ENCODE measurements at regions not wholly inside any gene's neighbourhood (a gene's known extent, or its start where the extent isn't known, plus 50 kb on each side); places are given as distances from the start of the nearest gene placed in this dataset.

DNA sequence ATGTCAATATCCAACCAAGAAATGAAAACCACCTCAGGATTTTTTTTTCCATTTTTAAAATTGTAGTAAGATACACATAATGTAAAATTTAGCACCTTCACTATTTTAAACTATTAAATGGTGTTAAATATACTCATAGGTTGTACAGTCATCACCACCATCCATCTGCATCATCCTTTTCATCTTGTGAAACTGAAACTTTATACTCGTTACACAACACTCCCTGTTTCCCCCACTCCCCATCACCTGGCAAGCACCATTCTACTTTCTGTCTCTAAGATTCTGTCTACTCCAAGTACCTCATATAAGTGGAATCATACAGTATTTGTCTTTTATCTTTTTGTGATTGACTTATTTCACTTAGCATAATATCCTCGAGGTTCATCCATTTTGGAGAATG is 335.2 kb upstream of the NPSR1 start:
- FAIRE-seq (no peak), ATAC-seq (no peak), DNase-seq (ENCODE audit: extremely low read depth in 1 of 4, low spot score in 3 of 4) (no peak)
- Histone ChIP-seq H4K20me1 (replicated peaks; ENCODE audit: control insufficient read depth, insufficient read depth, low read length) (no peaks in the 10 kb centered on the region), H3K4me1 (replicated peaks in 1 of 2; ENCODE audit: control insufficient read depth in 2 of 2, insufficient read depth in 2 of 2, low read length in 2 of 2) (no peaks in the 10 kb centered on the region), H3K27me3 (ENCODE audit: control insufficient read depth in 2 of 2, insufficient read depth in 2 of 2, low read length in 2 of 2) (no peaks in the 10 kb centered on the region), H3K9me3 (replicated peaks; ENCODE audit: control insufficient read depth, insufficient read depth, low read depth, low read length) (no peaks in the 10 kb centered on the region), H3K9ac (ENCODE audit: insufficient read depth in 1 of 2, low read depth in 2 of 2, low read length in 2 of 2) (no peak overlapping the region), H3K27ac (ENCODE audit: extremely low read depth, low read depth, low read length) (no peak overlapping the region), H3K36me3 (ENCODE audit: control insufficient read depth, insufficient read depth, low read length) (no peaks in the 10 kb centered on the region), H3K4me2 (ENCODE audit: insufficient read depth, low read length) (no peak overlapping the region), H3K9me1 (ENCODE audit: control insufficient read depth, insufficient read depth, low read length) (no peaks in the 10 kb centered on the region), H3K4me3 (no peak overlapping the region), H2AFZ (ENCODE audit: low read depth, low read length) (no peak overlapping the region), H3K79me2 (ENCODE audit: control insufficient read depth, insufficient read depth, low read length) (no peaks in the 10 kb centered on the region)
- ChIA-PET CTCF (ENCODE audit: low intra/inter-chr PET ratio) (no interaction called here), POLR2A (no interaction called here)
- in situ Hi-C loops (cut with MboI) = no loop called here
- BruUV-seq (replicated peaks) = no TSS peak
- intact Hi-C loops (cut with micrococcal nuclease) = no loop called here
- WGBS (ENCODE audit: insufficient coverage, low coverage, missing lambda C conversion rate) = 0% methylated on average over 2 of the region's 2 CpGs
- TF ChIP-seq ZNF668 (CRISPR knock-in tag; IDR thresholded peaks at IDR 0.05) (no peak), ZNF384 (IDR thresholded peaks at IDR 0.05; ENCODE audit: low read depth, low read length) (no peak), NR2F6 (CRISPR knock-in tag; IDR thresholded peaks at IDR 0.05) (no peak), GABPA (tag; conservative IDR thresholded peaks at IDR 0.05; ENCODE audit: low read depth) (no peak), MGA (IDR thresholded peaks at IDR 0.05) (no peak), MTA1 (IDR thresholded peaks at IDR 0.05; ENCODE audit: borderline replicate concordance) (no peak)
